Progenitor cell of endocrine pancreas (in vitro differentiated cells): ENCODE measurements at regions not wholly inside any gene's neighbourhood (a gene's known extent, or its start where the extent isn't known, plus 50 kb on each side); places are given as distances from the start of the nearest gene placed in this dataset.
A peak's percentile ranks its signal among the peaks of the same experiment; 100 is the strongest.

ENCODE experiments used
- DNase-seq: peaks from one replicate; pipeline ENCODE4 v3.0.0; 2021; ENCODE audit warnings: low spot score; ENCODE audit not compliant: unreplicated experiment
- H3K27ac Mint-ChIP-seq: 2 replicates; pipeline ENCODE4 v1.8.0; 2021; ENCODE audit warnings: mild to moderate bottlenecking, moderate library complexity, mixed read lengths
- H3K27me3 Mint-ChIP-seq: 2 replicates; pipeline ENCODE4 v1.8.0; 2021; ENCODE audit warnings: mixed read lengths
- H3K36me3 Mint-ChIP-seq: 2 replicates; pipeline ENCODE4 v1.8.0; 2022; ENCODE audit warnings: mixed read lengths; ENCODE audit not compliant: insufficient read depth
- H3K4me1 Mint-ChIP-seq: 2 replicates; pipeline ENCODE4 v1.8.0; 2021; ENCODE audit warnings: low read depth, mixed read lengths
- H3K4me3 Mint-ChIP-seq: 2 replicates; pipeline ENCODE4 v1.8.0; 2021; ENCODE audit warnings: low read depth, mild to moderate bottlenecking, moderate library complexity, mixed read lengths
- H3K9me3 Mint-ChIP-seq: 2 replicates; pipeline ENCODE4 v1.8.0; 2021; ENCODE audit warnings: low read depth, mixed read lengths
- CTCF ChIP-seq: fragments of 200-600 bp; sonication (generic); IDR thresholded peaks from one replicate; pipeline ENCODE4 v1.5.0; 2021; ENCODE audit warnings: antibody characterized with exemption, mild to moderate bottlenecking; ENCODE audit not compliant: unreplicated experiment

DNA sequence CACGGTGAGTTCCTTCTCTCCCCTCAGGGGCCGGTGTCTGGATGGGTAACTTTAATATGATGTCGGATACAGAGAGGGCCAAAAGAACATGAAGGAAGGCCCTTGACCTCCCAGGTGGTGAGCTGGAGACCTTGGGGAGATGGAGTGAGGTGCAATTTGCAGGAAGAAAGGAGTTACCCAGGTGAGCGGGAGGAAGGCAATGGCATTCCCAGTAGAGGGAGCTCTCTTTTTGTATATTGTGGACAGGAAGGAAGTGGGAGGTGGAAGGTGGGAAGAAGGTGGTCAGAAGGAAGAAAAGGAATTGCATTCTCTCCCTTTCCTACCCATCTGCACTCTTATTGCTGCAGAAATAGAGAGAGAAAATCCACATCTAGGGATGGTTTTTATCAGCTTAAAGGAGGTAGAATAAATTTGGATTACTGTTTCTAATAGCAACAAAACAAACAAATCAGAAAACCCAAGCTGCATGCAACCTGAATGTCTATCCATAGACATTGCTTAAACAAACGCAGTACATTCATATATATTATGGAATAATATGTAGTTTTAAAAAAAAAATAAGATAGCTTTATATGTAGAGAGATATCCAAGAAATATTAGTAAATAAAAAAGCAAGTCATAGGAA is 169.0 kb upstream of the TSC22D2 start:
- Mint-ChIP-seq H3K27ac (peak overlapping the region; percentile 46), H3K4me1 (peaks cover 7% of the 10 kb centered on the region), H3K4me3 (no peak overlapping the region), H3K27me3 (peaks cover 3% of the 10 kb centered on the region), H3K36me3 (no peaks in the 10 kb centered on the region), H3K9me3 (no peaks in the 10 kb centered on the region)
- TF ChIP-seq CTCF = peak; percentile 66
- no peak for DNase-seq

- TF ChIP-seq CTCF = no peak
- Mint-ChIP-seq H3K36me3 (no peaks in the 10 kb centered on the region), H3K27ac (no peak overlapping the region), H3K4me3 (no peak overlapping the region), H3K27me3 (peaks cover 3% of the 10 kb centered on the region), H3K4me1 (peaks cover 3% of the 10 kb centered on the region), H3K9me3 (no peaks in the 10 kb centered on the region)
- DNase-seq = no peak
These were observed 169.9 kb upstream of the TSC22D2 start for GRCh38 chr3:150238048-150238802.

DNA sequence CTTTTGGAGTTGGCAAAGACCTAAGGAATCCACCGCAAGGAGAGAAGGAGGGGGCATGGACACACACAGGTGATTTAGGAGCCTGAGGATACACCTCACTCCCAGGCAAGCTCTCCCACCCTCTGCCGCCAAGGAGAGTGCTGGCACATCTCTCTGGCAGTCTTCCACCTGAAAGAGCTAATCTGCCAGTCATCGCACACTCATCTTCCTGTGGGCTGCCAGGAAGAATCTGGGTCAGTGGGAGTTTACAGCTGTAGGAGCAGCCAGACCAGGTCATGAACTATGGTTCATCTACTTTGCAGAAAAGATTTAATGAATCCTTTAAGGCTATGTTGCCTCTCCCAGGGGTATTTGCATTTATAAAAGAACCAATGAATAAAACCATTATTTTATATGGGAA is 170.6 kb upstream of the TSC22D2 start:
- TF ChIP-seq CTCF = no peak
- no peak for DNase-seq
- Mint-ChIP-seq H3K4me3 (no peak overlapping the region), H3K27me3 (peaks cover 3% of the 10 kb centered on the region), H3K36me3 (no peaks in the 10 kb centered on the region), H3K4me1 (peaks cover 3% of the 10 kb centered on the region), H3K27ac (no peak overlapping the region), H3K9me3 (no peaks in the 10 kb centered on the region)

DNA sequence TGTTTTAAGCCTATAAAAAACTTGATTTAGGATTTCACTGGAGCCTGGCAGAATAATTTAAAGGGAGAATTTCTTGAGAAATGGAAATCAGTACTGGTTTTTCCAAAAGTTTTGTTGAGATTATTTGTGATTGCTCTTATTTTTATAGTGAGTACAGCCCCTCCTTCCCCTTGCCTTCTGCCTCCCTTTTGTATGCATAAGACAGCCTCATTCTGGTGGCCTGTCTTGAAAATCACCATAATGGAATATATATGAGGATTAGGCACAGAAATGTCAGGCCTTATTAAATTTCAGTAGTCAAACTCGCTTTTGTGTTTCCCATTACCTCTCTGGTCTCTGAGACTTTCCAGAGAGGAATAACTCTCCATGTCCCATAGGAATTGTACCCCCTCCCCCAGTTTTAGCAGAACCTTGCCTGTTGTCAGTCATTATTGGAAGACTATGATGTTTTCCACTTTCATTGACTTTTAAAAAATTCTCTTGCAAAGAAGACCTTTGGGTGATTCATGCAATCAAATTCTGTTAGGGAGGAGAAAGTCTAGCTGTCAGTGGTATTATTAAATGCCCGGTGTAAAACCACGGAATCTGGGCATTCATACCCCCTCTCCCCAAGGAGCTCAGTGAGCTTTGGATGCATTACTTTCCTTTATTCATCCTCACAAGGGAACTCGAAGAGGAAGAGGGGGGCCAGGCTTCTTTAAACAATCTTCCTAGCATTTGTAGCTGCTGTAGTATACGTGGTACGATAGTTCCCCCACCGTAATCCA is 171.6 kb upstream of the TSC22D2 start:
- Mint-ChIP-seq H3K27ac (no peak overlapping the region), H3K36me3 (no peaks in the 10 kb centered on the region), H3K4me3 (no peak overlapping the region), H3K9me3 (no peaks in the 10 kb centered on the region), H3K4me1 (peaks cover 3% of the 10 kb centered on the region), H3K27me3 (peaks cover 3% of the 10 kb centered on the region)
- DNase-seq = no peak
- TF ChIP-seq CTCF = no peak

DNA sequence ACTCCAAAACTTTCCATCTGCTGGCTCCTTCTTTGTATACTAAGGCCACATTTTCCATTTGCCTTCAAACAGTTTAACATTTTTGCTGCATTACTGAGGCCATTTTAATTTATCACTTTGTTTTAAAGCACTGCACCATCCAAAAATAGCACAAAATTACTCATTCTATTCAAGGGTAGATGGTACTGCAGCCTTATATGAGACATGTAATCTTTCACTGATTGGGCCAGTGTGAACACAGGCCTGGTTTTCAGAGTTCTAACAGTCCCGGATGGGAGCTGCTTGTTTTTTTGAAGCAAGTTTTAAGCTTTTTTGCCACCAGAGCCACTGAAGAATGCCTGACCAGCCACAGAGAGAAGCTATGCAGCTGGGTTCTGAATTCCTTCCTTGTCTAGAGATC is 172.3 kb upstream of the TSC22D2 start:
- H3K4me3 Mint-ChIP-seq = no peak overlapping the region
- H3K27me3 Mint-ChIP-seq = peaks cover 3% of the 10 kb centered on the region
- TF ChIP-seq CTCF = no peak
- H3K9me3 Mint-ChIP-seq = no peaks in the 10 kb centered on the region
- H3K4me1 Mint-ChIP-seq = peaks cover 4% of the 10 kb centered on the region
- no peak overlapping the region for H3K27ac Mint-ChIP-seq
- H3K36me3 Mint-ChIP-seq = no peaks in the 10 kb centered on the region
- no peak for DNase-seq
